Mucosa of stomach (tissue), 1 donor: ENCODE measurements at regions not wholly inside any gene's neighbourhood (a gene's known extent, or its start where the extent isn't known, plus 50 kb on each side); places are given as distances from the start of the nearest gene placed in this dataset.

Experiments
- H3K27me3 ChIP-seq: one replicate; pipeline ENCODE4 v1.7.0; 2013; ENCODE audit warnings: mild to moderate bottlenecking, low read length; ENCODE audit not compliant: control insufficient read depth, insufficient read depth
- H3K36me3 ChIP-seq: one replicate; pipeline ENCODE4 v1.7.0; 2013; ENCODE audit warnings: low read length; ENCODE audit not compliant: control insufficient read depth, insufficient read depth
- H3K4me1 ChIP-seq: one replicate; pipeline ENCODE4 v1.7.0; 2013; ENCODE audit warnings: mild to moderate bottlenecking, low read length; ENCODE audit not compliant: control insufficient read depth, insufficient read depth
- H3K4me3 ChIP-seq: one replicate; pipeline ENCODE4 v1.7.0; 2013; ENCODE audit warnings: low read length
- H3K9ac ChIP-seq: one replicate; pipeline ENCODE4 v1.7.0; 2013; ENCODE audit warnings: mild to moderate bottlenecking, low read length, moderate library complexity
- H3K9me3 ChIP-seq: one replicate; pipeline ENCODE4 v1.7.0; 2013; ENCODE audit warnings: mild to moderate bottlenecking, low read length, moderate library complexity; ENCODE audit not compliant: control insufficient read depth
- donor health status: Pancreatic carcinoma.

GRCh38 chr4:152207378-152207720, 328.5 kb downstream of the FBXW7 start:
- Histone ChIP-seq H3K36me3 (no peaks in the 10 kb centered on the region), H3K4me1 (no peaks in the 10 kb centered on the region), H3K9ac (no peak overlapping the region), H3K27me3 (no peaks in the 10 kb centered on the region), H3K4me3 (no peak overlapping the region), H3K9me3 (no peaks in the 10 kb centered on the region)

GRCh38 chr4:152206646-152207377, 329.1 kb downstream of the FBXW7 start:
- Histone ChIP-seq H3K9me3 (no peaks in the 10 kb centered on the region), H3K4me3 (no peak overlapping the region), H3K36me3 (no peaks in the 10 kb centered on the region)

GRCh38 chr4:152206185-152206584, 329.7 kb downstream of the FBXW7 start:
- H3K36me3 ChIP-seq: no peaks in the 10 kb centered on the region
- H3K9ac ChIP-seq: no peak overlapping the region
- no peaks in the 10 kb centered on the region for H3K4me1 ChIP-seq
- H3K27me3 ChIP-seq: no peaks in the 10 kb centered on the region
- no peak overlapping the region for H3K4me3 ChIP-seq
- H3K9me3 ChIP-seq: no peaks in the 10 kb centered on the region

More at GRCh38 chr4:152206646-152207377, 329.1 kb downstream of the FBXW7 start:
- Histone ChIP-seq H3K9ac (no peak overlapping the region), H3K4me1 (no peaks in the 10 kb centered on the region), H3K27me3 (no peaks in the 10 kb centered on the region)

- Histone ChIP-seq H3K9me3 (no peaks in the 10 kb centered on the region), H3K4me1 (peaks cover 5% of the 10 kb centered on the region), H3K4me3 (no peak overlapping the region), H3K36me3 (no peaks in the 10 kb centered on the region), H3K27me3 (no peaks in the 10 kb centered on the region), H3K9ac (no peak overlapping the region)
Observed at GRCh38 chr4:152202415-152202814, 333.5 kb downstream of the FBXW7 start.

GRCh38 chr4:152200511-152201333, 335.2 kb downstream of the FBXW7 start:
- H3K27me3 ChIP-seq: no peaks in the 10 kb centered on the region
- no peak overlapping the region for H3K9ac ChIP-seq
- peaks cover 5% of the 10 kb centered on the region for H3K4me1 ChIP-seq
- no peaks in the 10 kb centered on the region for H3K36me3 ChIP-seq
- no peaks in the 10 kb centered on the region for H3K9me3 ChIP-seq
- H3K4me3 ChIP-seq: no peak overlapping the region

GRCh38 chr4:152197211-152197610, 338.7 kb downstream of the FBXW7 start:
- H3K27me3 ChIP-seq: no peaks in the 10 kb centered on the region
- no peak overlapping the region for H3K4me3 ChIP-seq
- peaks cover 5% of the 10 kb centered on the region for H3K4me1 ChIP-seq
- H3K9ac ChIP-seq: no peak overlapping the region
- H3K36me3 ChIP-seq: no peaks in the 10 kb centered on the region
- no peaks in the 10 kb centered on the region for H3K9me3 ChIP-seq

- Histone ChIP-seq H3K9ac (no peak overlapping the region), H3K4me3 (no peak overlapping the region), H3K36me3 (no peaks in the 10 kb centered on the region), H3K4me1 (peaks cover 5% of the 10 kb centered on the region), H3K27me3 (no peaks in the 10 kb centered on the region), H3K9me3 (no peaks in the 10 kb centered on the region)
Observed at GRCh38 chr4:152195888-152196287, 340.0 kb downstream of the FBXW7 start.

GRCh38 chr4:152193059-152193458, 342.8 kb downstream of the FBXW7 start:
- no peaks in the 10 kb centered on the region for H3K27me3 ChIP-seq
- H3K4me3 ChIP-seq: no peak overlapping the region
- no peaks in the 10 kb centered on the region for H3K36me3 ChIP-seq
- H3K4me1 ChIP-seq: no peaks in the 10 kb centered on the region
- H3K9ac ChIP-seq: no peak overlapping the region
- no peaks in the 10 kb centered on the region for H3K9me3 ChIP-seq

GRCh38 chr4:152190907-152191306, 345.0 kb downstream of the FBXW7 start:
- no peaks in the 10 kb centered on the region for H3K27me3 ChIP-seq
- no peak overlapping the region for H3K9ac ChIP-seq
- H3K4me1 ChIP-seq: no peaks in the 10 kb centered on the region
- H3K9me3 ChIP-seq: no peaks in the 10 kb centered on the region
- H3K36me3 ChIP-seq: no peaks in the 10 kb centered on the region
- no peak overlapping the region for H3K4me3 ChIP-seq

GRCh38 chr4:152189451-152190179, 346.3 kb downstream of the FBXW7 start:
- Histone ChIP-seq H3K9ac (no peak overlapping the region), H3K27me3 (no peaks in the 10 kb centered on the region), H3K4me3 (no peak overlapping the region), H3K9me3 (no peaks in the 10 kb centered on the region), H3K4me1 (no peaks in the 10 kb centered on the region), H3K36me3 (no peaks in the 10 kb centered on the region)

GRCh38 chr4:152188801-152189200, 347.1 kb downstream of the FBXW7 start:
- Histone ChIP-seq H3K9me3 (no peaks in the 10 kb centered on the region), H3K27me3 (no peaks in the 10 kb centered on the region), H3K4me1 (no peaks in the 10 kb centered on the region), H3K9ac (no peak overlapping the region), H3K36me3 (no peaks in the 10 kb centered on the region), H3K4me3 (no peak overlapping the region)

GRCh38 chr4:152187693-152188092, 348.2 kb downstream of the FBXW7 start:
- no peaks in the 10 kb centered on the region for H3K36me3 ChIP-seq
- H3K9me3 ChIP-seq: no peaks in the 10 kb centered on the region
- H3K9ac ChIP-seq: no peak overlapping the region
- H3K4me3 ChIP-seq: no peak overlapping the region
- H3K4me1 ChIP-seq: no peaks in the 10 kb centered on the region
- H3K27me3 ChIP-seq: no peaks in the 10 kb centered on the region
